DOHH2 (cell line): ENCODE measurements at regions not wholly inside any gene's neighbourhood (a gene's known extent, or its start where the extent isn't known, plus 50 kb on each side); places are given as distances from the start of the nearest gene placed in this dataset.

ENCODE experiments used
- EZH2phosphoT487 ChIP-seq: fragments of 200-600 bp; sonication (generic); IDR thresholded peaks from 2 replicates; pipeline ENCODE4 v1.6.1; 2017; ENCODE audit warnings: borderline replicate concordance, mild to moderate bottlenecking, antibody characterized with exemption, low read length, moderate library complexity, mixed read lengths
- TF ChIP-seq, protein P1 (sequence below): fragments of 200-600 bp; sonication (generic); IDR thresholded peaks from one replicate; pipeline ENCODE4 v1.5.1; 2014; ENCODE audit warnings: antibody characterized with exemption, mild to moderate bottlenecking, low read depth, low read length; ENCODE audit not compliant: poor library complexity, severe bottlenecking

DNA sequence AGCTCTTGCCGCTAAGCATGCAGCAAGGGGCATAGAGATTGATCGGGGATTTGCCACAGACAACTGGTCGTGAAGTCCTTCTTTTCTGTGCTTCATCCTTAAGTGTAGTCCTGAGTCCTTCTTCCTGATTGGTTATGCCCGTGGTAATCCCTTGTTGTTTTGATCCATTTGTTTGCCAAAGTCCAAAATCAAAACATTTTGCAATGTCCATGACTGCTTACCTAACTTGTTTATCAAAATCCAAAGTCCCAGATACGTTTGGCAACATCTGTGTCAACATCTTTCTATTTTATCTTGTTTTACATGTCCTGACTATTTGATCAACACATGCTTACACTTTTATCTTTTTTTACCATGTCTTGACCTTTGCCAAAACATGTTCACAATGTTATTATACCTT lies 229.0 kb upstream of the ZNF804A start:
- TF ChIP-seq, protein P1, sequence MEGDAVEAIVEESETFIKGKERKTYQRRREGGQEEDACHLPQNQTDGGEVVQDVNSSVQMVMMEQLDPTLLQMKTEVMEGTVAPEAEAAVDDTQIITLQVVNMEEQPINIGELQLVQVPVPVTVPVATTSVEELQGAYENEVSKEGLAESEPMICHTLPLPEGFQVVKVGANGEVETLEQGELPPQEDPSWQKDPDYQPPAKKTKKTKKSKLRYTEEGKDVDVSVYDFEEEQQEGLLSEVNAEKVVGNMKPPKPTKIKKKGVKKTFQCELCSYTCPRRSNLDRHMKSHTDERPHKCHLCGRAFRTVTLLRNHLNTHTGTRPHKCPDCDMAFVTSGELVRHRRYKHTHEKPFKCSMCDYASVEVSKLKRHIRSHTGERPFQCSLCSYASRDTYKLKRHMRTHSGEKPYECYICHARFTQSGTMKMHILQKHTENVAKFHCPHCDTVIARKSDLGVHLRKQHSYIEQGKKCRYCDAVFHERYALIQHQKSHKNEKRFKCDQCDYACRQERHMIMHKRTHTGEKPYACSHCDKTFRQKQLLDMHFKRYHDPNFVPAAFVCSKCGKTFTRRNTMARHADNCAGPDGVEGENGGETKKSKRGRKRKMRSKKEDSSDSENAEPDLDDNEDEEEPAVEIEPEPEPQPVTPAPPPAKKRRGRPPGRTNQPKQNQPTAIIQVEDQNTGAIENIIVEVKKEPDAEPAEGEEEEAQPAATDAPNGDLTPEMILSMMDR: no peak
- TF ChIP-seq EZH2phosphoT487: no peak
